ENCODE measurements at regions not wholly inside any gene's neighbourhood (a gene's known extent, or its start where the extent isn't known, plus 50 kb on each side); places are given as distances from the start of the nearest gene placed in this dataset.

DNA sequence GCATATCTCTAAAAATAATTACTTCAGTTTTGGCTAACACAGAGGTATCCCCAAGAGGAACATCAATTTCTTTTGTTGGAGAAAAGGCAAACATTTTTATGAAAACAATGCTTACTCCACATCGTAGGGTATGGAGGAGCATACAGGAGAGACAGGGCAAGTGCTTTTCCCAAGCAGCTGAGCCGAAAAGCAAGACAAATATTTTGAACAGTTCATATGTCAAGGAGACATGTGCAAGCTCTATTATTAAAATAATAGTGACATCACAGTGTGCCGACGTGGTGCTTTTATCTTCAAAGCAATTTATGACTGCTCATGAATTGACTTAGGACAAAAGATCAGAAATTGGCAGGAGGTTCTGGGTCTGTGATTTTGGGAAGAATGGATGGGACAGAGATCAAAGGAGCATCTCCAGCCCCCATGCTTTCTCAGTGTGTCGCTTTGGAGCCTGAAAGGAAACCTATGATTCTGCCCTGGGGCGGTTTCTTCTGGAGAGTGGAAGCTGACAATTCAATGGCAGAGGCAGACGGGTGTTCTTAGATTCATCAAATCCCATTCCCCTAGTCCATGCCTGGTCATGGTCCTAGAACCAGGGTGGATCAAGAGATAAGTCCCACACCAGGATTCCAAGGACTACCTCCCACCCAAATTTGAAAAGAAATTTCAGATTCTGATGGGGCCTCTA lies 97.1 kb downstream of the JCAD start:
- no peak overlapping the region for H3K18ac ChIP-seq (ENCODE audit: low read length)
- no peak overlapping the region for H3K9ac ChIP-seq (ENCODE audit: low read length)
- no peak overlapping the region for H2AK5ac ChIP-seq (ENCODE audit: low read length)
- H2AFZ ChIP-seq (ENCODE audit: insufficient read depth, low read length, poor library complexity) = no peak overlapping the region
- no peak overlapping the region for H2BK12ac ChIP-seq (ENCODE audit: low read length)
- no peak overlapping the region for H3K4me2 ChIP-seq (ENCODE audit: low read length)
- no peak overlapping the region for H2BK5ac ChIP-seq (ENCODE audit: low read depth, low read length, poor library complexity)
- no peaks in the 10 kb centered on the region for H3K79me2 ChIP-seq (ENCODE audit: control insufficient read depth, insufficient read depth, low read length, poor library complexity)
- no peak overlapping the region for H3K27ac ChIP-seq (ENCODE audit: low read depth, low read length)
- DNase-seq = peak in 1 of 2 donors; percentile 36
- no peaks in the 10 kb centered on the region for H3K79me1 ChIP-seq (ENCODE audit: low read length)
- no peak overlapping the region for H4K12ac ChIP-seq (ENCODE audit: low read depth, low read length)
- H4K8ac ChIP-seq (ENCODE audit: low read depth, low read length) = no peak overlapping the region
- H4K91ac ChIP-seq (ENCODE audit: low read depth, low read length) = no peak overlapping the region
- H3K23ac ChIP-seq (ENCODE audit: low read length) = no peak overlapping the region
- no peak overlapping the region for H3K4ac ChIP-seq (ENCODE audit: low read depth, low read length)
- H3K36me3 ChIP-seq (ENCODE audit: control insufficient read depth in 1 of 2, insufficient read depth in 2 of 2, low read length in 2 of 2) = no peaks in the 10 kb centered on the region
- H2BK120ac ChIP-seq (ENCODE audit: insufficient read depth, low read length, poor library complexity) = no peak overlapping the region
- no CpG with 5 or more reads among the region's 7 CpGs for WGBS (ENCODE audit: extremely low coverage, insufficient coverage, insufficient read length)
- H3K27me3 ChIP-seq (ENCODE audit: insufficient read depth, low read length) = no peaks in the 10 kb centered on the region
- H3K4me1 ChIP-seq (ENCODE audit: control insufficient read depth in 1 of 2, insufficient read depth in 2 of 2, low read length in 2 of 2) = no peaks in the 10 kb centered on the region
- no peak overlapping the region for H3K4me3 ChIP-seq (ENCODE audit: low read depth, low read length)
- no peak overlapping the region for H3K14ac ChIP-seq (ENCODE audit: low read length)
- no peaks in the 10 kb centered on the region for H3K9me3 ChIP-seq (ENCODE audit: insufficient read depth, low read depth, low read length)

DNA sequence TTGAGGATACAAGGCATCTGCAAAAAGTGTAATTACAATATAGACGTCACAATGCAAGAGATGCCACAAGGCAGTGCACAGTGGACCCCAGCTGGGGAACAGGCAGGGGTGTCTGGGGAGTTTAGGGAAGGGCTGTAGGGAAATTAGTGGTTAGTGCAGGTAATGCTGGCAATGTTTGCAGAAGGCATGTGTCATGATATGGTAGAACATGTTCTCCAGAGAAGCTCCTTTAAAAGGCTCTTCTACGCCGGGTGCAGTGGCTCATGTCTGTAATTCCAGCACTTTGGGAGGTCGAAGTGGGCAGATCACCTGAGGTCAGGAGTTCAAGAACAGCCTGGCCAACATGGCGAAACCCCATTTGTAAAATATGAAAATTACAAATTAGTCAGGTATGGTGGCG lies 98.0 kb downstream of the JCAD start:
- Histone ChIP-seq H4K12ac (ENCODE audit: low read depth, low read length) (no peak overlapping the region), H3K79me1 (ENCODE audit: low read length) (no peaks in the 10 kb centered on the region), H3K27ac (ENCODE audit: low read depth, low read length) (no peak overlapping the region), H3K27me3 (ENCODE audit: insufficient read depth, low read length) (no peaks in the 10 kb centered on the region), H3K4ac (ENCODE audit: low read depth, low read length) (no peak overlapping the region), H3K4me1 (ENCODE audit: control insufficient read depth in 1 of 2, insufficient read depth in 2 of 2, low read length in 2 of 2) (no peaks in the 10 kb centered on the region), H2AK5ac (ENCODE audit: low read length) (no peak overlapping the region), H2BK12ac (ENCODE audit: low read length) (no peak overlapping the region), H3K14ac (ENCODE audit: low read length) (no peak overlapping the region), H2BK120ac (ENCODE audit: insufficient read depth, low read length, poor library complexity) (no peak overlapping the region), H4K8ac (ENCODE audit: low read depth, low read length) (no peak overlapping the region), H2AFZ (ENCODE audit: insufficient read depth, low read length, poor library complexity) (no peak overlapping the region), H2BK5ac (ENCODE audit: low read depth, low read length, poor library complexity) (no peak overlapping the region), H3K79me2 (ENCODE audit: control insufficient read depth, insufficient read depth, low read length, poor library complexity) (no peaks in the 10 kb centered on the region), H3K36me3 (ENCODE audit: control insufficient read depth in 1 of 2, insufficient read depth in 2 of 2, low read length in 2 of 2) (no peaks in the 10 kb centered on the region), H3K18ac (ENCODE audit: low read length) (no peak overlapping the region), H3K9me3 (ENCODE audit: insufficient read depth, low read depth, low read length) (peaks cover under 1% of the 10 kb centered on the region), H3K23ac (ENCODE audit: low read length) (no peak overlapping the region), H3K4me3 (ENCODE audit: low read depth, low read length) (no peak overlapping the region), H3K9ac (ENCODE audit: low read length) (no peak overlapping the region), H4K91ac (ENCODE audit: low read depth, low read length) (no peak overlapping the region), H3K4me2 (ENCODE audit: low read length) (no peak overlapping the region)
- DNase-seq = peak; percentile 80 to 83
- no CpG with 5 or more reads among the region's 6 CpGs for WGBS (ENCODE audit: extremely low coverage, insufficient coverage, insufficient read length)

DNA sequence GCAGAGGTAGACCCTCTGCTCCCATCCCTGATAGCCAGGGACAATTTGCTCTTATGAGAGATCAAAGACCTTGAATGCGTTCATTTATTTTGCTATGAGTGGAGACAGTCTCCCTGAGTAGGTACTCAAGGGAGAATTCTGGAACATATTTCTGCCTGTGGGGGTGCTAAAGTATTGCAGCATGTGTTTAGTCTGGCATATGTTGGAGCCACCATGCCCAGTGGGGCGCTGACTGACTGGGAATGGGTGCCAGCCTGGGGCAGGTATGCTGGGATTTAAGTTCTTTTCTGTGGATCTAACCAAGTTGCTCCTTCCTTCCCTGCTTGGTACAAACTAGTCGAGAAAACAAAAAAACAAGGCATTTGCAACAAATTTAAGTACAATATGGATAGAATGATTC lies 99.1 kb downstream of the JCAD start:
- Histone ChIP-seq H4K91ac (ENCODE audit: low read depth, low read length) (no peak overlapping the region), H3K36me3 (ENCODE audit: control insufficient read depth in 1 of 2, insufficient read depth in 2 of 2, low read length in 2 of 2) (no peaks in the 10 kb centered on the region), H4K12ac (ENCODE audit: low read depth, low read length) (no peak overlapping the region), H2AK5ac (ENCODE audit: low read length) (no peak overlapping the region), H3K4me1 (ENCODE audit: control insufficient read depth in 1 of 2, insufficient read depth in 2 of 2, low read length in 2 of 2) (no peaks in the 10 kb centered on the region), H3K27me3 (ENCODE audit: insufficient read depth, low read length) (no peaks in the 10 kb centered on the region), H3K79me2 (ENCODE audit: control insufficient read depth, insufficient read depth, low read length, poor library complexity) (no peaks in the 10 kb centered on the region), H3K18ac (ENCODE audit: low read length) (no peak overlapping the region), H3K23ac (ENCODE audit: low read length) (no peak overlapping the region), H2AFZ (ENCODE audit: insufficient read depth, low read length, poor library complexity) (no peak overlapping the region), H3K27ac (ENCODE audit: low read depth, low read length) (no peak overlapping the region), H3K4ac (ENCODE audit: low read depth, low read length) (no peak overlapping the region), H3K79me1 (ENCODE audit: low read length) (no peaks in the 10 kb centered on the region), H2BK120ac (ENCODE audit: insufficient read depth, low read length, poor library complexity) (no peak overlapping the region), H3K9ac (ENCODE audit: low read length) (no peak overlapping the region), H3K14ac (ENCODE audit: low read length) (no peak overlapping the region), H3K4me3 (ENCODE audit: low read depth, low read length) (no peak overlapping the region), H3K9me3 (ENCODE audit: insufficient read depth, low read depth, low read length) (peaks cover 2% of the 10 kb centered on the region), H2BK5ac (ENCODE audit: low read depth, low read length, poor library complexity) (no peak overlapping the region), H3K4me2 (ENCODE audit: low read length) (no peak overlapping the region), H4K8ac (ENCODE audit: low read depth, low read length) (no peak overlapping the region), H2BK12ac (ENCODE audit: low read length) (no peak overlapping the region)
- no peak for DNase-seq
- WGBS (ENCODE audit: extremely low coverage, insufficient coverage, insufficient read length) = no CpG with 5 or more reads among the region's 3 CpGs

DNA sequence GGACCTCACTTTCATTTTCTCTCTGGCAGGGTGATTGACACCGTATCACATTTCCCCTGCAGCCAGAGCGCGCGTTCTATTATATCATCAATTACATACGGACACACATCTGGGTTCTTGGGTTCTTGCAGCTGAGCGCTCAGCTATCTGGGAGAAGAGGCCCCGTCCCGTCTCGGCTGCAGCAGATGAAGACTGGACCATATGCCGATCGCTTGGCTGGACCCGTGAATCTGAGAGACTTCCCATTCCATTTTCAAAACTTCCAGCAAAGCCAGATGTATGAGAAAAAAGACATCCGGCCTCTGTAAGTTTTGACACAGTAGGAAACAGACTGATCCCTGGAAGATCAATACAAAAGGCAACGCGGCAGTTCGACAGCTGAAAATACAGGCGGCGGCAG lies 99.8 kb downstream of the JCAD start:
- Histone ChIP-seq H3K9me3 (ENCODE audit: insufficient read depth, low read depth, low read length) (peaks cover 2% of the 10 kb centered on the region), H3K4ac (ENCODE audit: low read depth, low read length) (no peak overlapping the region), H3K23ac (ENCODE audit: low read length) (no peak overlapping the region), H3K18ac (ENCODE audit: low read length) (no peak overlapping the region), H4K12ac (ENCODE audit: low read depth, low read length) (no peak overlapping the region), H2BK120ac (ENCODE audit: insufficient read depth, low read length, poor library complexity) (no peak overlapping the region), H3K14ac (ENCODE audit: low read length) (no peak overlapping the region), H4K91ac (ENCODE audit: low read depth, low read length) (no peak overlapping the region), H3K4me2 (ENCODE audit: low read length) (no peak overlapping the region), H3K4me3 (ENCODE audit: low read depth, low read length) (no peak overlapping the region), H3K27me3 (ENCODE audit: insufficient read depth, low read length) (no peaks in the 10 kb centered on the region), H2BK12ac (ENCODE audit: low read length) (no peak overlapping the region), H2AFZ (ENCODE audit: insufficient read depth, low read length, poor library complexity) (no peak overlapping the region), H3K9ac (ENCODE audit: low read length) (no peak overlapping the region), H3K79me2 (ENCODE audit: control insufficient read depth, insufficient read depth, low read length, poor library complexity) (no peaks in the 10 kb centered on the region), H3K27ac (ENCODE audit: low read depth, low read length) (no peak overlapping the region), H3K79me1 (ENCODE audit: low read length) (no peaks in the 10 kb centered on the region), H4K8ac (ENCODE audit: low read depth, low read length) (no peak overlapping the region), H3K36me3 (ENCODE audit: control insufficient read depth in 1 of 2, insufficient read depth in 2 of 2, low read length in 2 of 2) (no peaks in the 10 kb centered on the region), H3K4me1 (ENCODE audit: control insufficient read depth in 1 of 2, insufficient read depth in 2 of 2, low read length in 2 of 2) (no peaks in the 10 kb centered on the region), H2AK5ac (ENCODE audit: low read length) (no peak overlapping the region), H2BK5ac (ENCODE audit: low read depth, low read length, poor library complexity) (no peak overlapping the region)
- DNase-seq = no peak
- no CpG with 5 or more reads among the region's 18 CpGs for WGBS (ENCODE audit: extremely low coverage, insufficient coverage, insufficient read length)

Data from trophoblast cell (in vitro differentiated cells and primary cell).